Dermis blood vessel endothelial cell (primary cell): ENCODE measurements at regions not wholly inside any gene's neighbourhood (a gene's known extent, or its start where the extent isn't known, plus 50 kb on each side); places are given as distances from the start of the nearest gene placed in this dataset.
"Not testable (repeated sequence)": the region's sequence is repeated elsewhere in the genome, so short reads cannot be mapped to it uniquely, and the experiment has no call there.

ENCODE experiments used
- DNase-seq: peaks from one replicate; pipeline ENCODE4 v3.0.0; 2010

DNA sequence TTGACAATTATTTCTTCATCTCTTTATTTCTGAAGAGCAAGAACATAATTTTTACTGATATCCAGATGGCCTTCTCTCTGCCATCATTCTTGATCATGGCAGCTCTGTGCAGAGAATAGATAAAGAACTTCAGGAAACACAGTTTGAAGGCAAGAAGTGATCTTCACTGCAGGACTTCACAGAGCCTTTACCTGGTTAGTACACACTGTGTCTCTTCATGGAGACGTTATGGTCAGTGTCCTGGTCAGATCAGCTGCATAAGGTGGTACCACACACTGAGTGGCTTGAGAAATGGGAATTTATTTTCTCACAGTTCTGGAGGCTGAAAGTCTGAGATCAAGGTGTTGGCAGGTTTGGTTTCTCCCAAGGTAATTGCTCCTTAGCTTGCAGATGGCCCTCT lies 129.5 kb downstream of the UTP18 start:
- no peak for DNase-seq

DNA sequence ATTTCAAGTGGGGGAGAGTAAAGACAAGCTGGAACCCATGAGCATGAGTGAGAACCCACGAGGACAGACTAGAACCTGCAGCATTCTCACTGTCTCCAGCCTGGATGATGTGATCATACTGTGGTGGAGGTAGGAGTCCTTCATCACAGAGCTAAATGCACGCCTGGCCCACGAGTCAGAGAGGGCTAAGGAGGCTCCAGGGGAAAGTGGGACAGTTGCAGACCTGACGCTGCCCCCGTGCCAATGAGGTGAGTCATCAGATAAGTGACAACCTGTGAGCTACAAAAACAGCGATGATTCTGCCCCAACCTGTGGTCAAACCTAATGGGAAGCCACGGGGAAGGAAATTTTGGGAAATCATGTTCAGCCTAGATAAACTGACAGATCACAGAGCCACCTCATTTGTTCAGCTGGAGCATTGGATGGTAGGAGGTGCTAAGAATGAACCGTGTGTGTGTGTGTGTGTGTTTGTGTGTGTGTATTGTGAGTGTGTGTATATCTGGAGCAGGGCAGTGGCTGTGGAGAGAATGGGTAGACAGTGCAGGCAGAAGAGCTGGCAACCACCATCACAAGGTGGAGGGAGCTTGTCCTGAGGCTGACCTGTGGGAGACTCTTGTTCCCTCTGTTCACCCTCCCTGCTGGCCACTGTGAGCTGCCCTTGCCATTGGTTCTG lies 131.8 kb downstream of the UTP18 start:
- DNase-seq: no peak

DNA sequence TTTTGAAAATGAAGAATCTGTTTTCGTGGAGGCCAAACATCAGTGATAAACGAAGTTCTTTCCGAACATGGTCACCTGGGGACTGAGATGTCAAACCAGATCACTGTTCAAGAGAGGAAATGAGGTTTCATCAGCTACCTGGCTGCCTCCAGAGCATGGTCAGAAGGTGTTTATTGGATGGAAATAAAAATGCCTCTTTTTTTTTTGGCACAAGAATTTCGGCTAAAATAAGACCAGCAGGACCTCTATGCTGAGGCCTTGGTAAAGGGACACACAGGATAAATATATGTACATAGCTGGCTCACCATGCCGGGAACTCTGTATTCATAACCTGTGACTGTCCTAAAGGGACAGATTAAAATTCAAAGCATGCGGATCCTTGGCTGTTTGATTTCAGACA lies 135.3 kb downstream of the UTP18 start:
- no peak for DNase-seq

DNA sequence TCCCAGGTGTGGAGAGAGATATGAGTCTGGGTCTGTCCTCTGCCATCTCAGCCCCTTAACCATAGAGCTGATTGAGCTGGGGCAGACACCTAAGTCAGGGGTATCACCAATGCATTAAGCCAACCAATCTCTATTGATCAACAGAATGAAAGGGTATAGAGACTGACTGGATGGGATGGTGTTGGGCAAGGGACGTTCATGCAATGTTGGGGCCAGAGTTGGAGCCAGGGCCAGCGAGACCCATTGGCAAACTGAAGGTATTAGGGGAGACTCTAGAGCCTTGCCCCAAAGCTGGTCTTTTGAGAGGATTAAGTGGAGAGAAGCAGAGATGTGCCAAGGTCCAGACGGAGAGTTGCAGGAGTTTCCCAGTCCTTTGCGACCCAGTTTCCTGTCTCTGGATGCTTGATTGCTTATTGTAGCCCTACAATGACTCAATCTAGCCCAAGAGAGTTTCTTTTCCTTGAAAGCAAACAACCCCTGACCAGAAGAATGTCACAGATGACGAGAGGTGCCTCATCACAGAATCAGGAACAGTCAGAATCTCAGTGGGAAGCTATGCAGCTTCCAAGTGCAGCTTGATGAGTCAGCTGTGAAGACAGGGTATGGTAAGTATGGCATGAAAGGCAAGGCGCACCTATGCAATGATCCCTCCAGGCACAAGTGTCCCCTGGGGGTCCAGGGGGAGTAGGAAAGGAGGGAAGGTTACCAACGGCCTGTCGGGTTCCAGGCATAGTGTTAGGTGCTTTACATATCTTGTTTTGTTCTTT lies 137.2 kb downstream of the UTP18 start:
- no peak for DNase-seq

DNA sequence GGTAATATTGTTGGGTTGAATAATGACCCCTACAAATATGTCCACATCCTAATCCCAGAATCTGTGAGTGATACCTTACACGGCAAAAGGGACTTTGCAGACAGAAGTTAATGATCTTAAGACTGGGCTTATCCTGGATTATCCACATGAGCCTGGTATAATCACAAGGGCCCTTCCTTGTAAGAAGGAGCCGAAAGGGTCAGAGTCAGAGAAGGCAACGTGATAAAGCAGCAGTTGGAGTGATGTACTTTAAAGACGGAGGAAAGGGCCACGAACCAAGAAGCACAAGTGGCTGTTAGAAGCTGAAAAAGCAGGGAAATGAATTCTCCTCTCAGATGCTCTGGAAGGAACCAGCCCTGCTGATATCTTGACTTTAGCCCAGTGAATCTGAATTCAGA lies 137.8 kb downstream of the UTP18 start:
- DNase-seq: no peak

DNA sequence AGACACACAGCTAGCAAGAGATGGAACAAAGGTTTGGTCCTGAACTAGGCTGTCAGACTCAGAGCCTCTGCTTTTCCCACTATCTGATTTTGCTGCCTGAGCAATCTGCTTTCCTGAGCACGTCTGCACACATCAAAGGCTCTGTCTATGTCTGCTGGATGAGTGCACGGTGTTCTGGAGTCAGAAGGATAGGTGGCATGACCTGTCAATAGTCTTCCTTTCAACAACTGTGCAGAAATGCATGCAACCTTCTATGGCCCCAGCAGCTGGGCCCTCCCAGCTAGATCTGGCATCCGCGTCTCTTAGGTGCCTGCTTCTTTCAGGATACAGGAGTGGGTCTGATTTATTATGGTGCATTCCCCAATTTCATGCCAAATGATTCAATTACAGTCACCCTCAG lies 138.3 kb downstream of the UTP18 start:
- no peak for DNase-seq

DNA sequence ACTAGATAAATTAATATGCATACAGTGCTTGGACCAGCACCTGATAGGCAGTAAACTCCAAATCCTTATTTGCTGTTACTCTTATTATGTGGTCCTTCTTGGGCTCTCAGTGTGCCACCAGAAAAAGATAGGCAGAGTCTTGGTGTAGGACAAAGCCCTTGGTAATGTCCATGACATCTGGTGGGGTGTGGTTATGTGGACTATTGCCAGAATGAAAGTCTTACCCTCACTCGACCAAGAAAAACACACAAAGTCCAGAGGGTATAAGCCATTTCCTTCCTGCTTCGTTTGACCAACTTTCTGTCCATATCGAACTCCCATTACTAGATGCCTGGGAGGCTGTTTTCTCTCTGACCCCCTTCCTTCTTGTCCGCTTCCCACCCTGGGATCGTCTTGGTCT lies 140.9 kb downstream of the UTP18 start:
- DNase-seq: no peak

DNA sequence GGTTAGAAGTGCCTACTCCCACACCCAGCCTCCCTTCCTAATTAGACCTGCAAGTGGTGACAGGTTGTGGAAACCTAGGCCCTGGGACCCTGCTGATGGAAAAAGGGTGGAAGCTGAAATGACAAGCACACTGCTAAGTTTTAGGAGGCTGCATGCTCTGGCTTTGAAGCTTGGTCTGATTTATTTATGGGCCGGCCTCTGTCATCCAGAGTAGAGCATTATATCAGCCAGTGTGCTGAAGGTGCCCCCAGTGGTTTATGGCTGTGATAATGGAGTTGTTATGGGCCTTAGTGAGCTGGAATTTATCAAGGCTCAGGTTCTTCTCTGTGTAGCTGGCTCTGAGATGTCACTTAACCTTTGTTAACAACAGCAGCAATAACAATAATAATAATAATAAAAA lies 142.6 kb downstream of the UTP18 start:
- DNase-seq: no peak

DNA sequence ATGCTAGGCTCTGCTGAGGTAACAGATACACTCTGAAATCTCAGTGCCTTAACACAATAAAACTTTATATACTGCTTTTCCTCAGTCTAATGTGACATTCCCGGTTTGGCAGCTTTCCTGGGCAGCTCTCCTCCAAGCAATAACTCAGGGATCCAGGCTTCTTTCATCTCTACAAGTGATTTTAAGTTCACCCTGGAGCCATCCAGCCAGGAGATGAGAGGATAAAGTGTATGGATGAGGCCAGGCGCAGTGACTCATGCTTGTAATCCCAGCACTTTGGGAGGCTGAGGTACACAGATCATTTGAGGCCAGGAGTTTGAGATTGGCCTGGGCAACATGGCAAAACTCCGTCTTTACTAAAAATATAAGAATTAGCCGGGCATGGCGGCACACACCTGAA lies 147.2 kb downstream of the UTP18 start:
- DNase-seq: no peak

DNA sequence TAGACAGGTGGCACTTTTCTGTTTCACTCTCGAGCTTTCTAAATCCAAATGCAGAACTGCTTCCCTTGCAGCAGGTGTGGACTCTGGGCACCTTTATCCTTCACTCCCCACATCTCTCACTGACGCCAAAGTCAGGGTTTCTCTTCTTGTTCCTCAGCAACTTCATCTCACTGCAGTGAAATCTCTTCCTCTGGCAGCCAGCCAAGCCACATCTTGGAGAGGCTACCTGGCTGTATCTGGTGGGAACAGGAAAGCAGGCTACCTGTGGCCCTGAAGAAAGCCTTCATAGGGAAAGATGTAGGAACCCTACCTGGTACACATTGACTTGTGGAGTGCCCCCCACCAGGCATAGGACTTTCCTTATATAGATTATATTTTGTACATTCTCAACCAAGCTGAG lies 159.1 kb downstream of the UTP18 start:
- no peak for DNase-seq

DNA sequence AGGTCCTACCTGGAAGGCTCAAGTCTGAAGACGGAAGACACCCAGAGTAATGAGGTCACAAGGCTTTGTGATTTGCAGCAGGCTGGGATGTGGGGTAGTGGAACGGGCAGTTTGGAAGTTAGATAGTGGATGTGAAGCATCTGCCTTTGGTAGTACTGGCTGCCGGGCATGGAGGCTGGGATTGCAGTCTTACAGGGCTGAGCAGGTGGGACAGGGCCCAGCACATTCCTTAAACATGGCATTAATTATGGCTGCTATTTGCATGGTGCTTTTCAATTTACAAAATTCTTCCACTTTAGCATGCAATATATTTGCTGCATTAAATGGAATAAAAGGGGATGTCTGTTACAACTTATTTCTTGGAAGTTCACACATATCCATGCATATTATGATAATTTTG lies 161.2 kb downstream of the UTP18 start:
- no peak for DNase-seq

DNA sequence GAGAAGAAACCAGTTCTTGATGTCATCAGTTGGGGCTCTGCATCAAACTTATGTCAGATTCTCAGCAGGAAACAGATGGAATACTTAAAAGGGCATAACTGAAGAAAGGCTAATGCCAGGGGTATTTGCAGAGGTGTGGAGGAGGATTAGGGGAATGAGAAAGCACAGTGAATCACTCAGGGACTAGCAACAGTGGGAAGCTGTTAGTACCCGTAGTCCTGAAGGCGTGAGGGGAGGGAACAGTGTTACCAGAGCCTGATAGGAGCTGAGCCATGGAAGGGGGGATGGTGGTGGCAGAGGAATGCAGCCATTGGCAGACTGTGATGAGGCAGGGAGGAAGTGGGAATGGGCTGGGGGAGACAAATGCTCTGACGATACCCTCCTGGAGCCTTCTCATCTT lies 162.3 kb downstream of the UTP18 start:
- no peak for DNase-seq

DNA sequence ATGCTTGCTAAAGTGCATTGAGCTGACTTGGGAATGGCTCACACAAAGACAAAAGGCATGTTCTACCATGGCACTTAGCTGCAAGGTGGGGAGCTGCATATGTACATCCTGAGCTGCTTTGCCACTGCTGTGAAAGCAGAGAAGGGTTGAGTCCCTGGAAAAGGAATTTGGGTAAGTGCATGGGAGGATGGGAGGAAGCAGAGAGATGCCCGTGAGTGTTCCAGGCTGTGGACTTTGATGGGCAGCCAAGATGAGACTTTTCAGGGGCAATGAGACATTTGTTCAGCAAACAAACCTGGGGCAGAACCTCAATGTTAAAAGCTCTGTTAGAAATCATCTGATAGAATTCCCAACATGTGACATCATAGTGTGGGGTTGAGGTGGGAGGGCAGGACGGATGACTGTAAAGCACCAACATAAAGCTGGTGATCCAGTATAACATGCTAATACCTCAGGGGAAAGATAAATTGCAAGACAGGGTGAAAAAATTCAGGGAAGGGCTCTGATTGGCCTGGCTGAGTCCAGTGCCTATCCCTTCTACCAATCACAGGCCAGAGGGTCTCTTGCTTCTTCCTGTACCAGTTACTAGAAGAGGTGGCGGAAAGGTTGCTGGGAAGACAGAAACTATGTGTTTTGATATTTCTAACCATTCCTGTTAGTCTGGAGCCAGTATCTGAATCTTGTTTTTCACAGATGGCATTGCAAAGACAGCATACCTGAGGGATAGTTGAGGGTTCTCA lies 163.2 kb downstream of the UTP18 start:
- DNase-seq: no peak

DNA sequence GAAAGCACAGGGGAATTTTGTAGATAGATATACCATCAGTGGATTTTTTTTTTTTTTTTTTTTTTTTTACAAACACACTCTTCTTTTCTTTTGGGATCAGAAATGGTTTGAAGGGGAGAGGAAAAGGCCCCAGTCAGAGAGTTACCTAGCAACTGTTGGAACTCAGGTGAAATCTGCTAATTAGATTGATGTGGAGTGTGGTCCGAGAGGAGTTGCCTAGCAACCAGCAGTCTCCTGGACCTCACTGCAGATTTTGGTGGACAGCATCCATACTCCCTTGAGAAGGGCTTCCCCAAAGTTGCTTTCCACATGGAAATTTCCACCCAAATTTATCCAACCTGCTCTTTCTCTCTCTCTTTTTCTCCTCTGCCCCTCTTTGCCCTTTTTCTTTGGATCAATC lies 165.4 kb downstream of the UTP18 start:
- no peak for DNase-seq

DNA sequence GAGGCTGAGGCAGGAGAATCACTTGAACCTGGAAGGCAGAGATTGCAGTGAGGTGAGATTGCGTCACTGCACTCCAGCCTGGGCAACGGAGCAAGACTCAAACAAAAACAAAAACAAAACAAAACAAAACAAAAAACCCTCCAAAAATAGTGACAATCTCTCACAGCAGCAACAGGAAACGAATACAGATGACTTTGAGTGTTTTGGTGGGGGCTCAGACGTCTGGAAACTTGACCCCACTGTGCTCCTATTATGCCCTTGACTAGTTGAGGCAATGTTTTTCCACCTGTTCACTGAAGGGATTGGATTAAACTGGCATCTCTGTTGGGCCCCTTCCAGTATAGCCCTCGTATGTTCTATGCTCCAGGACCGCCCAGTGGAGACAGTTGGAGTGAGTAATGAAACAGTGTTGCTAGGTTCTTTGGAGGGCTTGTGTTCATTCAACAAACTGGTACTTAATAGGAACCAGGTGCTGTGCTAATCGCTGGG lies 167.0 kb downstream of the UTP18 start:
- DNase-seq: no peak

DNA sequence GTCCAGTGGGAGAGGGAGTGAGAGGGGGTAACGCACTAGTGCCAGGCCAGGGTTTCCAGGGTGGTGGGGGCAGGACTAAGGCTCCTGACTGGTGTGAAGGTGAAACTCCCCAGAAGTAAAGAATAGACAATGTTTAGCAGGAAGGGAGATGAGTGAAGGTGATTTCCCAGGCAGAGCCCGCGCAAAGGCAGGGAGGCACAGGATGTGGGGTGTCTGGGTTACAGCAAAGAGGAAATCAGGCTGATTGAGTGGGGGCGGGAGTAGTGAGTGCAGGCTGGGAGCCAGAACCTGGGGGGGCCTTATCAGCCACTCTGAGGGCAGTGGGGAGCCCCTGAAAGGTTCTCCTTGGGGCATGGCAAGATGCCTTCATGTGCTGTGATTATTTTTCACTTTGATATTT lies 167.5 kb downstream of the UTP18 start:
- no peak for DNase-seq

DNA sequence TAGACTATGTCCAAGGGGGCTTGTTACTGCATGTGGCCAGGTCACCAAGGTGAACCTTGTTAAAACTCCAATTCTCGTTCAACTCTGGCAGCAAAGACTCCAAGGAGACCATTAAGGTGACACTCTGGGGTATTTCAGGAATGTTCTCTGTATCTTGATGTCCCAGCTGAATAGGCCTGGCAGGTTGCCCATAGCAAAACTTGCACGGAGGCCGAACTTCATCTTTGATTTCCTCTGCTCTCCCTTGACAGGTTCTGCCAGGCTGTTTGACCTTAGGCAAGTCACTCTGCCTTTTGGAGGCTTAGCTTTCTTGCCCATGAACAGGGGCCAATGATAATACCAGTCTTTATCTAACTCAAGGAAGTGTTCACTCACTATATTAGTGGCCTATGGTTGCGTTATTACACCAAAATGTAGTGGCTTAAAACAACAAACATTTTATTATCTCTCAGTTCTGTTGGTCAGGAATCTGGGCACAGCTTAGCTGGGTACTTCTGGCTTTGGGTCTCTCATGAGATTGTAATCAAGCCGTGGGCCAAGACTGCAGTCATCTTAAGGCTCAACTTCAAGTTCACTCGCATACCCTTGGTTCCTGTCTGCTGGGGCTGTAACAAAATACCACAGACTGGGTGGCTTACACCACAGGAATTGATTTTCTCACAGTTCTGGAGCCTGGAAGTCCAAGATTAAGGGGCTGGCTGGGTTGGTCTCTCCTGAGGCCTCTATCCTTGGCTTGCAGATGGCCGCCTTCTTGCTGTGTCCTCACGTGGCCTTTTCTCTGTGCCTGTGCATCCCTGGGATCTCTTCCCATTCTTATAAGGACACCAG lies 168.5 kb downstream of the UTP18 start:
- no peak for DNase-seq

DNA sequence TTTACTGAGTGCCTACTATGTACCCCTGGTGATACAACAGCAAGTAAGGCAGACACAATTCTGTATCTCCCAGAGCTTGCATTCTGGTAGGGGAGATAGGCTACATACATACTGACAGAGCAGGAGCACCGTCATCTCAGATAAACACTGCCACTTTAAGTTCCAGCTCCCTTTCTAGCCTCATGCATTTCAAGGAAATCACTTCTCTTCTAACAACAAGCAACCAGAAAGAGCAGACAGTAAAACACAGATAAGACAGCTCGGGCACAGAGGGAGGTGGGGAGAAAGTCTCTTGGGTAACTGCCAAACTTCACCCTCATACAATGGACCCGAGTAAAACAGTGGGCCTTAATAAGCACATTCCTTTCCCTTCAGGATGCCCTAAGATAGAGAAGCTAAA lies 169.6 kb downstream of the UTP18 start:
- not testable (repeated sequence) for DNase-seq

DNA sequence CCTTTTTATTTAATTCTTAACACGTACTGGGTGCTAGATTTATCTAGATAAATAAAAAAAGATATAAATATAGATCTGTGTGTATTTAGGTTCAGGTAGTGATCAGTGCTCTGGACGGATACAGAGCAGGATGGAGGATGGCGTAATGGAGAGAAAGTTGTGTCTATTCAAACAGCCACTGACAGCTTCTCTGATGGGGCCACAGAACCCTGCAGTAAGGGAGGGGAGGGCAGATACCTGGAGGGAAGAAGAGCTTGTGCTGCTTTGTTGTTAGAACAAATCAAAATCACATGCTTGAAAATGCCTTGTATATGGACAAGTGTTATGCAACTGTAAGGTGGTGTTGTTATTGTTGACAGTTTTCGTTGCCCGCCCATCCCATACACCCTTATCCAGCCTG lies 170.2 kb downstream of the UTP18 start:
- no peak for DNase-seq

DNA sequence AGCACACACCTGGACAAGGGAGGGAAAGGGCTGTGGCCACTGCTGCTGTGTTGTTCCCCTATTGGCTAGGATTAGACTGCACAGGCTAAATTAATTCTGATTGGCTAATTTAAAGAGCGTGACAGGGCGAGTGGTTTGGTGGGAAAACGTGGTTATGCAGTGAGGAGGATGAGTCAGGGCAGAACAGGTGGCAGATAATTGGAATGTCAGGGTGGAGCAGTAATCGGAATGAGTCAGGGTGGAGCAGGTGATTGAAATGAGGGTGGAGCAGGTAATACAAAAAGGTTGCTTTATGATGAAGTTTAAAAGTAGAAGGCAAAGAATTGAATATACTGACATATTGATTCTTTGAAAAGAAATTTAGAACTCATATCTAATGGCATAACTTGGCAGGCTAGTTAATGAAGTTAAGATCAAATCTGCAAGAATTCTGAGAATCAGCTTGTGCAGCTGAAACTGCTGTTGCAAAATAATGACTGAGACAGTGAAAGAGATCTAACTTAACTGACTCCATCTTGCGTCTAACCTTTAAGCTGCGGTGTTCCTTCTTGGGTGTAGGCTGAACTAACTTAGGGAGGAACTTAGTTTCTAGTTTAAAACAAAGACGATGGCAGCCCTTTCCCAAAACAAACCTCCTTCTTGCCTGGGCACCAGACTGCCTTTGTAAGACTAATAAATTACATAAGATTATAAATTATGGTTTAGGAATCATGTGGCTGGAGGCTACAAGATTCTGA lies 174.3 kb downstream of the UTP18 start:
- no peak for DNase-seq

DNA sequence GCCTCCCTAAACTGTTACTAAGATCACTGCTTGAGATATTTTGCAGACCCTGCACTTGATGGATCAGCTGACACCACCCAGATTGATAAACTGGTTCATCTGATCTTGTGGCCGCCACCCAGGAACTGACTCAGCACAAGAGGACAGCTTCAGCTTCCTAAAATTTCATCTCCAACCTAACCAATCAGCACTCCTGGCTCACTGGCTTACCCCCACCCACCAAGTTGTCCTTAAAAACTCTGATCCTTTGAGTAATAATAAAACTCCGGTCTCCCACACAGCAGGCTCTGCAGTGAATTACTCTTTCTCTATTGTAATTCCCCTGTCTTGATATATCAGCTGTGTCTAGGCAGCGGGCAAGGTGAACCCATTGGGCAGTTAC lies 174.8 kb downstream of the UTP18 start:
- no peak for DNase-seq

DNA sequence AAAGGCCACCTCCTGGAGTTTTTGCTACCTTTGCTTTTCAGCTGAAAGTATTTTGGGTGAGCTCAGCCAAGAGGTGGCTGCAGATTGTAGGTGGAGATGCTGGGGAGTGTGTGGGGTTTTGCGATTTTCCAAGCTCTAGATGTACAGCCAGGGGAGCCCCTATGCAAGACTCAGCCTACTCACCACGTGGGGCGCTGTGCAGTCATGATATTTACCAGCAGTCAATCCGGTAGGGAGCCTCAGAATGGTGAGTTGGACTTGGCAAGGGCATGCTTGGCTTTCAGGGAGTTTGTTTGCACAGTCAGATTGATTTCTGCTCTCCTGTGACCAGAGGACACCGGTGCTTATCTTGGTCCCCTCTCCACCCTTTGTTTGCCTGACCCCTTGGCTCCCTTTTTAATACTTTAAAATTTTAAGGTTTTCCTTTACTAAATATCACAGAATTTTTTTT lies 175.3 kb downstream of the UTP18 start:
- peak; percentile 36 for DNase-seq
